Bronchial epithelial cell (primary cell): ENCODE measurements at regions not wholly inside any gene's neighbourhood (a gene's known extent, or its start where the extent isn't known, plus 50 kb on each side); places are given as distances from the start of the nearest gene placed in this dataset.
"Not testable (repeated sequence)": the region's sequence is repeated elsewhere in the genome, so short reads cannot be mapped to it uniquely, and the experiment has no call there.

Experiments
- DNase-seq: peaks from one replicate; pipeline ENCODE4 v3.0.0-alpha.2; 2010; ENCODE audit warnings: low read depth
- FAIRE-seq: peaks from 2 replicates; lab custom pipeline; 2011; peaks lifted over from hg19 to GRCh38; lab: Jason Lieb, UNC
- H3K27me3 ChIP-seq: 2 replicates; pipeline ENCODE4 v1.5.1; 2011; ENCODE audit warnings: low read length; ENCODE audit not compliant: control insufficient read depth, insufficient read depth
- H3K36me3 ChIP-seq: 2 replicates; pipeline ENCODE4 v1.5.1; 2011; ENCODE audit warnings: low read length; ENCODE audit not compliant: control insufficient read depth, insufficient read depth
- H3K4me3 ChIP-seq: 2 replicates; pipeline ENCODE4 v1.5.1; 2011; ENCODE audit warnings: mild to moderate bottlenecking, low read depth, low read length, control low read depth
- TF ChIP-seq, protein P1 (sequence below): IDR thresholded peaks from 2 replicates; pipeline ENCODE4 v1.5.1; 2011; ENCODE audit warnings: mild to moderate bottlenecking, moderate library complexity, low read length, control low read depth, inconsistent platforms; ENCODE audit not compliant: insufficient read depth, severe bottlenecking

DNA sequence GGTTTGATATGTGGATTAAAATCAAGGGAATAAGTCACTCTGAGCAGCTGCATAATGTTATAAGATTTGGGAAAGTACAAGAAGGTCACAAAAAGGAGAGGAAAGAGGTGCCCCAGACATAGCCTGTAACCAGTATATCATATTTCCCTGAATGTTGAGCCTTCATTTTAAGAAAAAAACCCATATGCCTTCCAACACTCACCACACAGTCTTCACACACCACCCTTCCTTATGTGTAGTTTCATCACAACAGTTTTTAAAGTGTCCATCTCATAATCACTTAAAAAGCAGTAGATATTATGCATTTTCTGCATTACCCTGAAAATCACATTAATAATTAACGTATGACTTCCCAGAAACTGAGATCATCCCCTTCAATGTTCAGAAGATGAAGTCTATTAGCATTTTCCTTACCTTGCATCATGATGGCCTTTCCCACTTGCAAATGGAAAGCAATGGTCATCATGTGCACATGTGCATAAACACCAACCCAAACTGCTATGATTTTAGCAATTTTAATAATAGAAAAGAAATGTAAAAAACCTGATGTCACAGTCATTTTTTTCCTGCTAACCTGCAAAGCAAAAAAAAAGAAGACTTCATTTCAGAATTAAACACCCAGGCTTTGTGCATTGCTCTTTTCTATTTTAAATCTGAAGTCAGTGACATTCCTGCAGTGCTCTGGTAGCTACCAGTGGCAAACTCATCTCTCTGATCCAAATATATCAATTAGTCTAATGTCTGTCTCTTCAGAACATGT lies 465.0 kb downstream of the SUCLG1 start:
- H3K4me3 ChIP-seq: no peak overlapping the region
- FAIRE-seq (no peak), DNase-seq (no peak)
- TF ChIP-seq, protein P1, sequence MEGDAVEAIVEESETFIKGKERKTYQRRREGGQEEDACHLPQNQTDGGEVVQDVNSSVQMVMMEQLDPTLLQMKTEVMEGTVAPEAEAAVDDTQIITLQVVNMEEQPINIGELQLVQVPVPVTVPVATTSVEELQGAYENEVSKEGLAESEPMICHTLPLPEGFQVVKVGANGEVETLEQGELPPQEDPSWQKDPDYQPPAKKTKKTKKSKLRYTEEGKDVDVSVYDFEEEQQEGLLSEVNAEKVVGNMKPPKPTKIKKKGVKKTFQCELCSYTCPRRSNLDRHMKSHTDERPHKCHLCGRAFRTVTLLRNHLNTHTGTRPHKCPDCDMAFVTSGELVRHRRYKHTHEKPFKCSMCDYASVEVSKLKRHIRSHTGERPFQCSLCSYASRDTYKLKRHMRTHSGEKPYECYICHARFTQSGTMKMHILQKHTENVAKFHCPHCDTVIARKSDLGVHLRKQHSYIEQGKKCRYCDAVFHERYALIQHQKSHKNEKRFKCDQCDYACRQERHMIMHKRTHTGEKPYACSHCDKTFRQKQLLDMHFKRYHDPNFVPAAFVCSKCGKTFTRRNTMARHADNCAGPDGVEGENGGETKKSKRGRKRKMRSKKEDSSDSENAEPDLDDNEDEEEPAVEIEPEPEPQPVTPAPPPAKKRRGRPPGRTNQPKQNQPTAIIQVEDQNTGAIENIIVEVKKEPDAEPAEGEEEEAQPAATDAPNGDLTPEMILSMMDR: no peak
- no peaks in the 10 kb centered on the region for H3K36me3 ChIP-seq
- no peaks in the 10 kb centered on the region for H3K27me3 ChIP-seq

DNA sequence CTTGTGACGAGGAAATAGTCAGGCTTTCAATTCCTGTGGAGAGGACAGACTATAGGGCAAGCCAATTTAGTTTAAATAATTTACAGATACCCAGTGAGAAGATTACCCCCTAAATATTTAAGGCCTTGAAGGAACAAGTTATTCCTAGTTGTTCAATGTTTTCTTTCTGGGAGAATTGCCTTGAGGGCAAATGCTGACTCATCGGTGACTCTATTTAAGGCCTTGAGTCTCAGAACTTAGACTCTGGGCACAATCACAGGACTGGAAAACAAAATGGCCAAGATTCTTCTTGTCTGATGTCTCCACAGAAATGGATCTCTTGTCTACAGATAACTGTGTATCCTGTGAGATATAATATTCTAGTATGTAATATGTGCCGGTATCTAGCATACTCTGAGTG lies 467.1 kb downstream of the SUCLG1 start:
- DNase-seq: peak; percentile 67
- FAIRE-seq: no peak
- Histone ChIP-seq H3K4me3 (no peak overlapping the region), H3K36me3 (no peaks in the 10 kb centered on the region), H3K27me3 (no peaks in the 10 kb centered on the region)
- TF ChIP-seq, protein P1: no peak

DNA sequence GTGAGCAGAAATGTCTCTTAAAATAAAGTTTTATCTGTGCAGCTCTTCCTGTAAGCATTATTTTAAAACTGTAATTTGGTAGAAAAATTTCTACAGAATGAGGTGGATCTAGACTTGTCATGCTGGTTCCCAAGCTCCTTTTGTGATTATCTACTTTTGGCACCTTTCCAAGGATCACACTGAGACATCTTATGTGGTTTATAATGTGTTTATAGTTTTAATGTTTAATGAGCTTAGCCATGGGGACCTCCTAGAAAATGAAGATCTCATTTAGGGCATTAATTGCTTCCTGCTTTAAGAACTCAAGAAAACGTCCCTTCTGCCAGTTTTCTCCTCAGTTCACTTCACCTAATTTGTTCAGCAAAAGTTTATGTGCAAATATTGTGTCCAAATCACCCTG lies 468.4 kb downstream of the SUCLG1 start:
- FAIRE-seq (no peak), DNase-seq (peak; percentile 6)
- Histone ChIP-seq H3K4me3 (no peak overlapping the region), H3K36me3 (no peaks in the 10 kb centered on the region), H3K27me3 (no peaks in the 10 kb centered on the region)
- TF ChIP-seq, protein P1: no peak

DNA sequence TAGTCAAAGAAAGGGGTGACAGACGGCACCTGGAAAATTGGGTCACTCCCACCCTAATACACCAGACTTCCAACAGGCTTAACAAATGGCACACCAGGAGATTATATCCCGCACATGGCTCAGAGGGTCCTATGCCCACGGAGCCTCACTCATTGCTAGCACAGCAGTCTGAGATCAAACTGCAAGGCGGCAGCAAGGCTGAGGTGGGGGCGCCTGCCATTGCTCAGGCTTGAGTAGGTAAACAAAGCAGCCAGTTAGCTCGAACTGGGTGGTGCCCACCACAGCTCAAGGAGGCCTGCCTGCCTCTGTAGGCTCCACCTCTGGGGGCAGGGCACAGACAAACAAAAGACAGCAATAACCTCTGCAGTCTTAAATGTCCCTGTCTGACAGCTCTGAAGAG lies 482.5 kb downstream of the SUCLG1 start:
- H3K27me3 ChIP-seq, H3K36me3 ChIP-seq, H3K4me3 ChIP-seq, DNase-seq, FAIRE-seq: not testable (repeated sequence)

DNA sequence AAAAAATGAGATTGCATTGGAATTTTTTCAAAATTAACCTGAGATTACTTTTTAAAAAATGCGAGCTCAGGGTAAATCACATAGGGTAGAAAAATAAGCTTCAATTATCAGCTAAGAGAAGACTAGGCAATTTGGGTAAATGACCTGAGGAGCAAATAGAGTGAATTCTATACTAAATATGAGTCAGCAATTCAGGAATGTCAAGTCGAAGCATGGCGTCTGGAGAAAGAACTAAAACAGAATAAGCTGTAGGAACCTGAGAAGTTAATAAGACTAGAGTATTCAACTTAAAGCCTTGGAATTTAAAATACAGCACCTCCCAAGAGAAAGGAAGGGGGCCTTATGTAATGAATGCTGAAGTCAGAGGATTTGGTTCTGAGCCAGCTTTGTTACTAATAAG lies 487.0 kb downstream of the SUCLG1 start:
- TF ChIP-seq, protein P1: no peak
- FAIRE-seq (no peak), DNase-seq (peak; percentile 27)
- no peak overlapping the region for H3K4me3 ChIP-seq
- no peaks in the 10 kb centered on the region for H3K36me3 ChIP-seq
- H3K27me3 ChIP-seq: no peaks in the 10 kb centered on the region

DNA sequence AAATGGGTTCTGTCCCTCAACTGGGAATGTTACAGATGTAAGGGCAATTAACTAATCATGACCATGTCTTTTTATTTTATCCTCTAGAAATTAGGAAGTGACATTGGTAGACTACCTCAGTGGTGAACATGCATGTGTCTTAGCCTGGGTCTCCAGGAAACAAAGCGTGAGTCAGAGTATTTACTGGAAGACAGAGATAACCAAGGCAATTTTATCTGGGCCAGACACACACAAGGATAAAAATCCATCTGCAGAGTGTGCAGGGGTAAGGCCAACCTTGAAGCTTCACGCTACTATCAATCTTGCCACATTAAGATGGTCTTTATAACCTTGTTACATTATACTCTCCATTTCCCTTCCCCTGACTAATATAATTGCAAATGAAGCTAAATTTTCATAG lies 487.5 kb downstream of the SUCLG1 start:
- DNase-seq (peak; percentile 41), FAIRE-seq (no peak)
- Histone ChIP-seq H3K36me3 (no peaks in the 10 kb centered on the region), H3K27me3 (no peaks in the 10 kb centered on the region), H3K4me3 (no peak overlapping the region)
- TF ChIP-seq, protein P1: no peak
